Liver (tissue), 3 donors: ENCODE measurements at regions not wholly inside any gene's neighbourhood (a gene's known extent, or its start where the extent isn't known, plus 50 kb on each side); places are given as distances from the start of the nearest gene placed in this dataset.

Experiments
- CTCF ChIP-seq: fragments of 150-350 bp; IDR thresholded peaks from 2 replicates; pipeline ENCODE4 v1.5.1; 2017; ENCODE audit warnings: improper control_type of control experiment, low read depth, low read length; ENCODE audit not compliant: missing input control
- FOXA1 ChIP-seq: IDR thresholded peaks from 2 replicates; pipeline ENCODE4 v1.6.1; 2016; ENCODE audit warnings: antibody characterized with exemption
- RAD21 ChIP-seq, 2 donors: IDR thresholded peaks; 2 replicates each; pipeline ENCODE4 v1.6.1; 2016; ENCODE audit warnings: antibody characterized with exemption in 2 of 2, mild to moderate bottlenecking in 2 of 2
- RXRA ChIP-seq, 2 donors: IDR thresholded peaks; 2 replicates each; pipeline ENCODE4 v1.6.1; 2017 to 2018; ENCODE audit warnings: antibody characterized with exemption in 2 of 2, mild to moderate bottlenecking in 1 of 2
- donor health status: healthy.
- donor health status: healthy.

- no peak for TF ChIP-seq CTCF
- TF ChIP-seq RXRA (IDR thresholded peaks at IDR 0.05): no peak
- no peak for TF ChIP-seq FOXA1
- TF ChIP-seq RAD21 (IDR thresholded peaks at IDR 0.05): no peak
These were observed 400.4 kb upstream of the PODXL start for GRCh38 chr7:131956864-131957263.
